NB4 (cell line): ENCODE measurements at regions not wholly inside any gene's neighbourhood (a gene's known extent, or its start where the extent isn't known, plus 50 kb on each side); places are given as distances from the start of the nearest gene placed in this dataset.

ENCODE experiments used
- CTCF ChIP-seq: IDR thresholded peaks from one replicate; pipeline ENCODE4 v1.5.1; 2012; ENCODE audit warnings: low read depth, low read length
- POLR2A ChIP-seq: IDR thresholded peaks from 2 replicates; pipeline ENCODE4 v1.6.1; 2011; ENCODE audit warnings: mild to moderate bottlenecking; ENCODE audit not compliant: insufficient read length; ENCODE audit errors: extremely low read depth

GRCh38 chr6:137414599-137414998 is 79.6 kb downstream of the OLIG3 start:
- TF ChIP-seq CTCF (no peak), POLR2A (no peak)
